ENCODE measurements at regions not wholly inside any gene's neighbourhood (a gene's known extent, or its start where the extent isn't known, plus 50 kb on each side); places are given as distances from the start of the nearest gene placed in this dataset.

DNA sequence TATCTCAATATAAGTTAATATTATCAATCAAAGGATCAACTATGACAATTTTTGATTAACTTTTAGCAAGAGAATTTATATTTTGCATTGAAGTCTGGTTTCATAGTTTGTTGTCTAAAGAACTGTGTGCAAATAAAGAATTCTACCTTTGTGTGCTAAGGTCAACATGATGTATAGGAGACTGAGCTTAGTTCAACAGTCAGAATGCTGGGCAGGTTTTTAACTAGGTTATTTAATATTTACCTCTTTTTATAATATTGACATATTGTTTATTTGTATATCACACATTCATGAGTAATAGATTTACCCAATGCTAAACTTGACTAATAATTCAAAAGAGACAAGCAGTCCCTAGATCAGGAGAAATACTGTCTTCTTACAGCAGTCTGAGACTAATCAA lies 831.4 kb downstream of the DSC3 start:
- no peak for DNase-seq (ENCODE audit: low spot score)
- Histone ChIP-seq H3K36me3 (ENCODE audit: insufficient read depth, low read length, poor library complexity, severe bottlenecking) (no peaks in the 10 kb centered on the region), H3K27me3 (replicated peaks; ENCODE audit: insufficient read depth, low read depth, low read length, poor library complexity) (no peaks in the 10 kb centered on the region), H3K4me1 (ENCODE audit: insufficient read depth, low read length, poor library complexity, severe bottlenecking) (no peaks in the 10 kb centered on the region), H3K4me3 (ENCODE audit: low read depth, low read length, poor library complexity, severe bottlenecking) (no peak overlapping the region), H3K9me3 (ENCODE audit: low read depth, low read length, poor library complexity, severe bottlenecking) (peaks cover 9% of the 10 kb centered on the region), H3K27ac (ENCODE audit: low read depth, low read length, poor library complexity, severe bottlenecking) (no peak overlapping the region)
- intact Hi-C loops (cut with micrococcal nuclease; ENCODE audit: unreplicated experiment) = no loop called here
- ChIA-PET CTCF (no interaction called here), POLR2A (ENCODE audit: low non-redundant PET) (no interaction called here)
- TF ChIP-seq CTCF (conservative IDR thresholded peaks at IDR 0.05; ENCODE audit: low read depth, low read length) (no peak), EZH2 (IDR thresholded peaks at IDR 0.05; ENCODE audit: borderline replicate concordance, low read depth, low read length, poor library complexity, severe bottlenecking) (no peak)
- BruUV-seq (replicated peaks) = no TSS peak

- TF ChIP-seq EZH2 (IDR thresholded peaks at IDR 0.05; ENCODE audit: borderline replicate concordance, low read depth, low read length, poor library complexity, severe bottlenecking) (no peak), CTCF (conservative IDR thresholded peaks at IDR 0.05; ENCODE audit: low read depth, low read length) (no peak)
- no peak overlapping the region for H3K27ac ChIP-seq (ENCODE audit: low read depth, low read length, poor library complexity, severe bottlenecking)
- H3K36me3 ChIP-seq (ENCODE audit: insufficient read depth, low read length, poor library complexity, severe bottlenecking) = no peaks in the 10 kb centered on the region
- H3K27me3 ChIP-seq (replicated peaks; ENCODE audit: insufficient read depth, low read depth, low read length, poor library complexity) = no peaks in the 10 kb centered on the region
- no peaks in the 10 kb centered on the region for H3K4me1 ChIP-seq (ENCODE audit: insufficient read depth, low read length, poor library complexity, severe bottlenecking)
- intact Hi-C loops (cut with micrococcal nuclease; ENCODE audit: unreplicated experiment) = no loop called here
- H3K9me3 ChIP-seq (ENCODE audit: low read depth, low read length, poor library complexity, severe bottlenecking) = peaks cover 5% of the 10 kb centered on the region
- BruUV-seq (replicated peaks) = no TSS peak
- ChIA-PET CTCF (no interaction called here), POLR2A (ENCODE audit: low non-redundant PET) (no interaction called here)
- no peak overlapping the region for H3K4me3 ChIP-seq (ENCODE audit: low read depth, low read length, poor library complexity, severe bottlenecking)
- DNase-seq (ENCODE audit: low spot score) = no peak
Observed at GRCh38 chr18:30208546-30208945, 834.0 kb downstream of the DSC3 start.

DNA sequence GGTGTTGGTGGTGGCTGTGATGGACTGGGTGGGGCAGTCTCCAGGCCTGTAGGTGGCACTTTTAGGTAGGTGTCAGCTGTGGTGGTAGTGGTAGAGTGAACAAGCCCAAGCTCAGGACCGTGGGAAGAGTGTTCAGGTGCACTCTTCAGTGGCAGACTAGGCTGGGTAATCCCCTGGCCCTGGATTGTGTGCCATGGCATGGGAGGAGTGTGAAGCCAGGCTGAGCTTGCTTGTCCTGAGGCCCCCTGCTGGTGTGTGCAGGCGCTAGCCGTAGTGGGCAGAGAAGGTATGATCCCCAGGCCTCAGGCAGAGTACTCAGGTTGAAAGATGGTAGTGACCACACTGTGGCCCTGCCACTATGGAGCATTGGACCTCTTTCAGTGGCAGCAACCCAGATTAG lies 850.3 kb downstream of the DSC3 start:
- Histone ChIP-seq H3K27ac (ENCODE audit: low read depth, low read length, poor library complexity, severe bottlenecking) (no peak overlapping the region), H3K4me1 (ENCODE audit: insufficient read depth, low read length, poor library complexity, severe bottlenecking) (no peaks in the 10 kb centered on the region), H3K36me3 (ENCODE audit: insufficient read depth, low read length, poor library complexity, severe bottlenecking) (no peaks in the 10 kb centered on the region), H3K9me3 (ENCODE audit: low read depth, low read length, poor library complexity, severe bottlenecking) (peaks cover 13% of the 10 kb centered on the region), H3K4me3 (ENCODE audit: low read depth, low read length, poor library complexity, severe bottlenecking) (no peak overlapping the region), H3K27me3 (replicated peaks; ENCODE audit: insufficient read depth, low read depth, low read length, poor library complexity) (no peaks in the 10 kb centered on the region)
- ChIA-PET POLR2A (ENCODE audit: low non-redundant PET) (no interaction called here), CTCF (no interaction called here)
- intact Hi-C loops (cut with micrococcal nuclease; ENCODE audit: unreplicated experiment) = no loop called here
- TF ChIP-seq EZH2 (IDR thresholded peaks at IDR 0.05; ENCODE audit: borderline replicate concordance, low read depth, low read length, poor library complexity, severe bottlenecking) = no peak
- TF ChIP-seq CTCF (conservative IDR thresholded peaks at IDR 0.05; ENCODE audit: low read depth, low read length) = no peak
- BruUV-seq (replicated peaks) = no TSS peak
- no peak for DNase-seq (ENCODE audit: low spot score)

Data from A673 (cell line).